Chondrocyte (in vitro differentiated cells): ENCODE measurements at regions not wholly inside any gene's neighbourhood (a gene's known extent, or its start where the extent isn't known, plus 50 kb on each side); places are given as distances from the start of the nearest gene placed in this dataset.

ENCODE experiments used
- DNase-seq: peaks from one replicate; pipeline ENCODE4 v3.0.0; 2021; ENCODE audit warnings: mixed read lengths, low spot score
- H3K27ac Mint-ChIP-seq: one replicate; pipeline ENCODE4 v1.8.0; 2021; ENCODE audit warnings: mild to moderate bottlenecking, moderate library complexity, mixed read lengths; ENCODE audit not compliant: unreplicated experiment
- H3K27me3 Mint-ChIP-seq: 2 replicates; pipeline ENCODE4 v1.8.0; 2021; ENCODE audit warnings: low read depth, mixed read lengths
- H3K36me3 Mint-ChIP-seq: 2 replicates; pipeline ENCODE4 v1.8.0; 2021; ENCODE audit warnings: low read depth, mixed read lengths
- H3K4me1 Mint-ChIP-seq: 2 replicates; pipeline ENCODE4 v1.8.0; 2021; ENCODE audit warnings: low read depth, mild to moderate bottlenecking, mixed read lengths
- H3K4me3 Mint-ChIP-seq: one replicate; pipeline ENCODE4 v1.8.0; 2021; ENCODE audit warnings: mild to moderate bottlenecking, moderate library complexity, mixed read lengths; ENCODE audit not compliant: unreplicated experiment
- H3K9me3 Mint-ChIP-seq: 2 replicates; pipeline ENCODE4 v1.8.0; 2021; ENCODE audit warnings: low read depth, mixed read lengths
- CTCF ChIP-seq: fragments of 200-600 bp; sonication (generic); IDR thresholded peaks from 2 replicates; pipeline ENCODE4 v1.5.0; 2021; ENCODE audit warnings: antibody characterized with exemption, mild to moderate bottlenecking, moderate library complexity

GRCh38 chr7:69130396-69130795 is 467.9 kb upstream of the AUTS2 start:
- no peak overlapping the region for H3K4me3 Mint-ChIP-seq
- peaks cover 11% of the 10 kb centered on the region for H3K9me3 Mint-ChIP-seq
- H3K36me3 Mint-ChIP-seq: no peaks in the 10 kb centered on the region
- no peak for DNase-seq
- H3K27me3 Mint-ChIP-seq: peaks cover 22% of the 10 kb centered on the region
- TF ChIP-seq CTCF: no peak
- no peak overlapping the region for H3K27ac Mint-ChIP-seq
- peaks cover 18% of the 10 kb centered on the region for H3K4me1 Mint-ChIP-seq

- no peak overlapping the region for H3K4me3 Mint-ChIP-seq
- DNase-seq: no peak
- peaks cover 9% of the 10 kb centered on the region for H3K36me3 Mint-ChIP-seq
- peaks cover 22% of the 10 kb centered on the region for H3K27me3 Mint-ChIP-seq
- H3K9me3 Mint-ChIP-seq: peaks cover 15% of the 10 kb centered on the region
- H3K27ac Mint-ChIP-seq: no peak overlapping the region
- no peaks in the 10 kb centered on the region for H3K4me1 Mint-ChIP-seq
- no peak for TF ChIP-seq CTCF
These were observed 464.0 kb upstream of the AUTS2 start for GRCh38 chr7:69134316-69134715.

GRCh38 chr7:69147631-69148030 is 450.6 kb upstream of the AUTS2 start:
- Mint-ChIP-seq H3K36me3 (no peaks in the 10 kb centered on the region), H3K27me3 (peaks cover 15% of the 10 kb centered on the region), H3K4me1 (no peaks in the 10 kb centered on the region), H3K9me3 (peaks cover 5% of the 10 kb centered on the region), H3K4me3 (no peak overlapping the region), H3K27ac (no peak overlapping the region)
- TF ChIP-seq CTCF: no peak
- DNase-seq: no peak

GRCh38 chr7:69149804-69150782 is 448.2 kb upstream of the AUTS2 start:
- H3K9me3 Mint-ChIP-seq: peaks cover 5% of the 10 kb centered on the region

GRCh38 chr7:69162326-69162725 is 435.9 kb upstream of the AUTS2 start:
- Mint-ChIP-seq H3K4me1 (peaks cover 34% of the 10 kb centered on the region), H3K27ac (peak overlapping the region; percentile 33), H3K36me3 (no peaks in the 10 kb centered on the region), H3K27me3 (peaks cover 5% of the 10 kb centered on the region), H3K4me3 (no peak overlapping the region), H3K9me3 (peaks cover 3% of the 10 kb centered on the region)
- TF ChIP-seq CTCF: no peak
- no peak for DNase-seq

More at GRCh38 chr7:69149804-69150782, 448.2 kb upstream of the AUTS2 start:
- H3K27me3 Mint-ChIP-seq: peaks cover 8% of the 10 kb centered on the region
- H3K27ac Mint-ChIP-seq: no peak overlapping the region
- no peak overlapping the region for H3K4me3 Mint-ChIP-seq
- H3K36me3 Mint-ChIP-seq: no peaks in the 10 kb centered on the region
- TF ChIP-seq CTCF: no peak
- H3K4me1 Mint-ChIP-seq: no peaks in the 10 kb centered on the region
- no peak for DNase-seq
